PC-3 (cell line): ENCODE measurements at regions not wholly inside any gene's neighbourhood (a gene's known extent, or its start where the extent isn't known, plus 50 kb on each side); places are given as distances from the start of the nearest gene placed in this dataset.

ENCODE experiments used
- EZH2 ChIP-seq: fragments of 300-600 bp; sonication (generic); IDR thresholded peaks from one replicate; pipeline ENCODE4 v1.6.1; 2017; ENCODE audit warnings: antibody characterized with exemption, mild to moderate bottlenecking, low read length; ENCODE audit not compliant: unreplicated experiment
- EZH2phosphoT487 ChIP-seq: fragments of 300-600 bp; sonication (generic); IDR thresholded peaks from 2 replicates; pipeline ENCODE4 v1.6.1; 2018; ENCODE audit warnings: mild to moderate bottlenecking, antibody characterized with exemption, low read length, borderline replicate concordance
- TF ChIP-seq, protein P1 (sequence below): fragments of 300-600 bp; sonication (generic); conservative IDR thresholded peaks from 2 replicates; pipeline ENCODE4 v1.5.1; 2017; ENCODE audit warnings: antibody characterized with exemption, low read depth, mild to moderate bottlenecking, low read length

DNA sequence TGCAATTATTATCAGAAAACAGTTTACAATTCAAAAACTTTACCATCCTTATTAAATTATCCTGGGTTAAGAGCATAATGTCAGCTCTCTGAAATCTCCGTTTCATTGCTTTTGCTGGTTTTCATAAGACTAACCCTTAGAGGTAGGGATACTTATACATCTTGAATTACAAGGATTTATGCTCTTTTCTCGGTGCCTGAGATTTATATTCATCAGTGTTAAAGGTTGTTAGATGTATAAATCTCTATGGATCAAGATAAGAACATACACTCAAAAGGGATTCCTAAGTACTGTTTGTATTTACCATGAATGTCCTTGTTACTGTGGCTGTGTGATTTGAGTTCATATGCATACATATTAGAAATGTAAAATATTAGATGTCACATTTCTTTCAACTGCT, 684.7 kb downstream of the EFNA5 start:
- TF ChIP-seq, protein P1, sequence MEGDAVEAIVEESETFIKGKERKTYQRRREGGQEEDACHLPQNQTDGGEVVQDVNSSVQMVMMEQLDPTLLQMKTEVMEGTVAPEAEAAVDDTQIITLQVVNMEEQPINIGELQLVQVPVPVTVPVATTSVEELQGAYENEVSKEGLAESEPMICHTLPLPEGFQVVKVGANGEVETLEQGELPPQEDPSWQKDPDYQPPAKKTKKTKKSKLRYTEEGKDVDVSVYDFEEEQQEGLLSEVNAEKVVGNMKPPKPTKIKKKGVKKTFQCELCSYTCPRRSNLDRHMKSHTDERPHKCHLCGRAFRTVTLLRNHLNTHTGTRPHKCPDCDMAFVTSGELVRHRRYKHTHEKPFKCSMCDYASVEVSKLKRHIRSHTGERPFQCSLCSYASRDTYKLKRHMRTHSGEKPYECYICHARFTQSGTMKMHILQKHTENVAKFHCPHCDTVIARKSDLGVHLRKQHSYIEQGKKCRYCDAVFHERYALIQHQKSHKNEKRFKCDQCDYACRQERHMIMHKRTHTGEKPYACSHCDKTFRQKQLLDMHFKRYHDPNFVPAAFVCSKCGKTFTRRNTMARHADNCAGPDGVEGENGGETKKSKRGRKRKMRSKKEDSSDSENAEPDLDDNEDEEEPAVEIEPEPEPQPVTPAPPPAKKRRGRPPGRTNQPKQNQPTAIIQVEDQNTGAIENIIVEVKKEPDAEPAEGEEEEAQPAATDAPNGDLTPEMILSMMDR: no peak
- TF ChIP-seq EZH2 (no peak), EZH2phosphoT487 (no peak)
